K562 (cell line): ENCODE measurements at regions not wholly inside any gene's neighbourhood (a gene's known extent, or its start where the extent isn't known, plus 50 kb on each side); places are given as distances from the start of the nearest gene placed in this dataset.

Experiments used
- ATAC-seq: fragments of 200-7000 bp; cut with Tn5 transposase; 3 replicates; pipeline ENCODE4 v1.9.1; 2020; ENCODE audit warnings: moderate library complexity
- BruUV-seq: library from RNA; stranded (reverse); fragments of 400-500 nt; replicated peaks from 2 replicates; lab custom pipeline; 2021; lab: Mats Ljungman, UMichigan
- CTCF ChIA-PET: fragments of 300-600 bp; formaldehyde crosslinking; extraction: SDS; loops from one replicate; lab custom pipeline; 2021; ENCODE audit warnings: low intra/inter-chr PET ratio; lab: Yijun Ruan, JAX
- POLR2A ChIA-PET: fragments of 300-600, 350-650 bp; sonication (Branson Sonifier 250); formaldehyde crosslinking; extraction: SDS; loops from one replicate; lab custom pipeline; 2021; ENCODE audit warnings: antibody characterized with exemption, inconsistent platforms; lab: Yijun Ruan, JAX
- DNase-seq, 4 experiments: peaks; one replicate each; pipeline versions ENCODE4 v3.0.0 to v3.0.0-alpha.2; 2011 to 2018; ENCODE audit warnings: low spot score in 3 of 4, mixed read lengths in 3 of 4; ENCODE audit errors: extremely low read depth in 1 of 4
- FAIRE-seq: peaks from 2 replicates; lab custom pipeline; 2011; peaks lifted over from hg19 to GRCh38; lab: Jason Lieb, UNC
- H2AFZ ChIP-seq: 2 replicates; pipeline ENCODE4 v1.6.0; 2011; ENCODE audit warnings: low read depth, low read length, control low read depth, inconsistent platforms
- H3K27ac ChIP-seq: fragments of 200-600 bp; 3 replicates; pipeline ENCODE4 v1.8.0; 2011; ENCODE audit warnings: low read depth, mild to moderate bottlenecking, control low read depth, inconsistent platforms, low read length, moderate library complexity, mixed read lengths; ENCODE audit errors: extremely low read depth
- H3K27me3 ChIP-seq, 2 experiments: fragments of 300-600 bp in 1 of 2; 2 replicates in 1 of 2; 3 replicates in 1 of 2; pipeline versions ENCODE4 v1.6.0 to v1.8.0; 2011; ENCODE audit warnings: inconsistent platforms in 2 of 2, low read length in 2 of 2, mild to moderate bottlenecking in 1 of 2, mixed read lengths in 1 of 2, moderate library complexity in 1 of 2; ENCODE audit not compliant: control insufficient read depth in 2 of 2, insufficient read depth in 2 of 2
- H3K36me3 ChIP-seq: fragments of 300-600 bp; 3 replicates; pipeline ENCODE4 v1.8.0; 2011; ENCODE audit warnings: mild to moderate bottlenecking, low read length, inconsistent platforms; ENCODE audit not compliant: control insufficient read depth, insufficient read depth
- H3K4me1 ChIP-seq, 2 experiments: fragments of 200-600 bp in 1 of 2; replicated peaks in 1 of 2; 2 replicates in 1 of 2; 3 replicates in 1 of 2; pipeline versions ENCODE4 v1.5.1 to v1.8.0; 2011; ENCODE audit warnings: inconsistent platforms in 2 of 2, low read length in 2 of 2, mild to moderate bottlenecking in 1 of 2, mixed read lengths in 1 of 2, moderate library complexity in 1 of 2; ENCODE audit not compliant: control insufficient read depth in 2 of 2, insufficient read depth in 2 of 2
- H3K4me2 ChIP-seq: 2 replicates; pipeline ENCODE4 v1.6.1; 2011; ENCODE audit warnings: low read length, control low read depth, inconsistent platforms, mixed read lengths; ENCODE audit not compliant: insufficient read depth
- H3K4me3 ChIP-seq: fragments of 200-600 bp; sonication (generic), shearing (Covaris generic); 2 replicates; pipeline ENCODE4 v1.5.1; 2016; ENCODE audit warnings: control low read depth, inconsistent platforms
- H3K79me2 ChIP-seq: fragments of 200-600 bp; 3 replicates; pipeline ENCODE4 v1.8.0; 2011; ENCODE audit warnings: low read length, inconsistent platforms; ENCODE audit not compliant: control insufficient read depth, insufficient read depth
- H3K9ac ChIP-seq, 2 experiments: 2 replicates each; pipeline versions ENCODE4 v1.6.0 to v1.6.1; 2011; ENCODE audit warnings: low read depth in 2 of 2, low read length in 2 of 2, control low read depth in 1 of 2, inconsistent platforms in 1 of 2, mild to moderate bottlenecking in 1 of 2, mixed read lengths in 1 of 2; ENCODE audit not compliant: insufficient read depth in 1 of 2
- H3K9me1 ChIP-seq: one replicate; pipeline ENCODE4 v1.6.0; 2011; ENCODE audit warnings: inconsistent platforms, mild to moderate bottlenecking, low read length, moderate library complexity; ENCODE audit not compliant: control insufficient read depth, insufficient read depth
- H3K9me3 ChIP-seq: replicated peaks from 2 replicates; pipeline ENCODE4 v1.5.1; 2011; ENCODE audit warnings: low read depth, low read length, inconsistent platforms; ENCODE audit not compliant: control insufficient read depth, insufficient read depth
- H4K20me1 ChIP-seq: replicated peaks from 2 replicates; pipeline ENCODE4 v1.6.1; 2011; ENCODE audit warnings: low read length, inconsistent platforms, mixed read lengths; ENCODE audit not compliant: control insufficient read depth, insufficient read depth
- C11orf30 ChIP-seq: fragments of 450-650 bp; IDR thresholded peaks from 2 replicates; pipeline ENCODE4 v1.6.1; 2016; ENCODE audit warnings: low read depth, mild to moderate bottlenecking
- MXI1 ChIP-seq: IDR thresholded peaks from 2 replicates; pipeline ENCODE4 v1.6.1; 2011; ENCODE audit warnings: low read depth, mild to moderate bottlenecking, improper control_type of control experiment, low read length
- NCOA2 ChIP-seq, 2 experiments: fragments of 450-650 bp; IDR thresholded peaks; 2 replicates each; pipeline ENCODE4 v1.6.1; 2018; ENCODE audit warnings: mild to moderate bottlenecking in 2 of 2, moderate library complexity in 1 of 2; ENCODE audit not compliant: partially characterized antibody in 2 of 2
- RAD51 ChIP-seq: fragments of 450-650 bp; IDR thresholded peaks from 2 replicates; pipeline ENCODE4 v1.7.1; 2016; ENCODE audit warnings: low read depth, mild to moderate bottlenecking, borderline replicate concordance
- TBP ChIP-seq: optimal IDR thresholded peaks from 2 replicates; pipeline ENCODE3; 2011; ENCODE audit warnings: low read depth, low read length, improper control_type of control experiment
- ZFP30 ChIP-seq: fragments of 250-450 bp; sonication (Bioruptor Pico); IDR thresholded peaks from 2 replicates; pipeline ENCODE4 v1.8.0; 2022; ENCODE audit warnings: moderate library complexity, mild to moderate bottlenecking, inconsistent platforms, borderline replicate concordance
- ZNF24 ChIP-seq: fragments of 450-650 bp; IDR thresholded peaks from 2 replicates; pipeline ENCODE4 v1.6.1; 2016
- WGBS: fragments of 100-300 bp; shearing (Covaris generic); methylation state at CpG from one replicate; pipeline ENCODE4 v1.1.6; 2016; ENCODE audit warnings: low coverage, mixed read lengths; ENCODE audit not compliant: insufficient coverage; ENCODE audit errors: missing lambda C conversion rate; 5-methylcytosine and 5-hydroxymethylcytosine counted together
- in situ Hi-C: fragments of 300-500 bp; cut with MboI; formaldehyde crosslinking; loops from 4 replicates; pipeline ENCODE4 v1.15.0; 2018; ENCODE audit warnings: inconsistent platforms, mixed read lengths
- intact Hi-C: fragments of 100-400 bp; cut with micrococcal nuclease; formaldehyde crosslinking; loops from 2 replicates; pipeline ENCODE4 v1.14.2; 2022
- TF ChIP-seq, protein P1 (sequence below): IDR thresholded peaks from 2 replicates; pipeline ENCODE4 v1.6.1; 2011; ENCODE audit warnings: borderline replicate concordance, low read depth, mild to moderate bottlenecking, moderate library complexity, low read length; ENCODE audit not compliant: insufficient read depth, poor library complexity, severe bottlenecking

DNA sequence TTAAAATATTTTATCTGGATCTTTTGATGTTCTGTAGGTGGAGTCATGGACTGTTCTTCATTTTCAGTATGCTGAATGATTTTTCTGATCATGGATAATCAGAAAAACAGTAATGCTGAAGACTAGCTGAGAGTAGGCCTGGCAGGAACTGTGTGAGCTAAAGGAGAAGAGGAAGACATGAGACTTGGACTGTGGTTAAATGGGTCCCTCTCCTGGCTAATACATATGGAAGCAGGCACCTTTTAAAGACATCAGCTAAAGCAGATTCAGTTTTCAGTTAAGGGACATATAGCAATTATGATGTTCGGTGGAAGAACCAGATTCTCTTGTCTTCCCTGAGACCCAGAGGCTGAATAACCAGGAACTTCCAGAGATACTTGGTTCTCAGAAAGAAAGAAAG is 169.4 kb downstream of the OLFM4 start:
- ATAC-seq, result no peak
- in situ Hi-C loops, result no loop called here
- ChIA-PET POLR2A (no interaction called here), CTCF (no interaction called here)
- DNase-seq, result no peak
- intact Hi-C loops, result no loop called here
- Histone ChIP-seq H3K9ac (no peak overlapping the region), H3K9me3 (no peaks in the 10 kb centered on the region), H3K79me2 (no peaks in the 10 kb centered on the region), H3K36me3 (no peaks in the 10 kb centered on the region), H3K4me1 (no peaks in the 10 kb centered on the region), H2AFZ (no peak overlapping the region), H4K20me1 (no peaks in the 10 kb centered on the region), H3K27ac (no peak overlapping the region), H3K4me3 (no peak overlapping the region), H3K9me1 (no peaks in the 10 kb centered on the region), H3K27me3 (no peaks in the 10 kb centered on the region), H3K4me2 (no peak overlapping the region)
- 0% methylated on average over 1 of the region's 1 CpG for WGBS
- BruUV-seq, result no TSS peak
- TF ChIP-seq MXI1 (no peak), NCOA2 (IDR thresholded peaks at IDR 0.05; ENCODE audit: partially characterized antibody in 2 of 2) (no peak), C11orf30 (no peak), RAD51 (no peak), ZFP30 (CRISPR knock-in tag) (no peak), ZNF24 (no peak), TBP (no peak)
- TF ChIP-seq, protein P1, sequence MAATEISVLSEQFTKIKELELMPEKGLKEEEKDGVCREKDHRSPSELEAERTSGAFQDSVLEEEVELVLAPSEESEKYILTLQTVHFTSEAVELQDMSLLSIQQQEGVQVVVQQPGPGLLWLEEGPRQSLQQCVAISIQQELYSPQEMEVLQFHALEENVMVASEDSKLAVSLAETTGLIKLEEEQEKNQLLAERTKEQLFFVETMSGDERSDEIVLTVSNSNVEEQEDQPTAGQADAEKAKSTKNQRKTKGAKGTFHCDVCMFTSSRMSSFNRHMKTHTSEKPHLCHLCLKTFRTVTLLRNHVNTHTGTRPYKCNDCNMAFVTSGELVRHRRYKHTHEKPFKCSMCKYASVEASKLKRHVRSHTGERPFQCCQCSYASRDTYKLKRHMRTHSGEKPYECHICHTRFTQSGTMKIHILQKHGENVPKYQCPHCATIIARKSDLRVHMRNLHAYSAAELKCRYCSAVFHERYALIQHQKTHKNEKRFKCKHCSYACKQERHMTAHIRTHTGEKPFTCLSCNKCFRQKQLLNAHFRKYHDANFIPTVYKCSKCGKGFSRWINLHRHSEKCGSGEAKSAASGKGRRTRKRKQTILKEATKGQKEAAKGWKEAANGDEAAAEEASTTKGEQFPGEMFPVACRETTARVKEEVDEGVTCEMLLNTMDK, result no peak
- FAIRE-seq, result no peak
